AG09319 (cell line): ENCODE measurements at regions not wholly inside any gene's neighbourhood (a gene's known extent, or its start where the extent isn't known, plus 50 kb on each side); places are given as distances from the start of the nearest gene placed in this dataset.

Experiments
- DNase-seq: peaks from one replicate; pipeline ENCODE4 v3.0.0-alpha.2; 2010; ENCODE audit warnings: low read depth; ENCODE audit errors: extremely low read depth
- TF ChIP-seq, protein P1 (sequence below): IDR thresholded peaks from 2 replicates; pipeline ENCODE4 v1.5.1; 2011; ENCODE audit warnings: low read depth, mild to moderate bottlenecking, inconsistent platforms, low read length, moderate library complexity

DNA sequence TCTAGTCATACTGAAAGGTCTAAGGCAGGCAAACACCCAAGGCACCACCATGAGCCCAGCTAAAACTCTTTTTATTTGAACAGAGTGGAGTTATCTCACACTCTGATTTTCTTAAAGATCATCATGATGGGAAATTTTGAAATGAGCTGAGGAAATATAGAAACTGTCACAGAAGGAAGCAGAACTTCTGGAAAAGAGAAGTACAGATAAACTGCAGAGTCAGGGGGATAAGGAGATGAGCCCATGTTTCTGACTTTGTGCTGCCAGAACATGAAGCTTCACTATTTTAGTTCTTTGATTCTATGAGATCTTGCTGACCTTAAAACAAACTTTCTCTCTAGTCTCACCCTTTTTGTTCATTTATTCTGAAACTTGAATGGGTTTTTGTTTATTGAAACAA lies 406.5 kb upstream of the EDIL3 start:
- no peak for DNase-seq
- TF ChIP-seq, protein P1, sequence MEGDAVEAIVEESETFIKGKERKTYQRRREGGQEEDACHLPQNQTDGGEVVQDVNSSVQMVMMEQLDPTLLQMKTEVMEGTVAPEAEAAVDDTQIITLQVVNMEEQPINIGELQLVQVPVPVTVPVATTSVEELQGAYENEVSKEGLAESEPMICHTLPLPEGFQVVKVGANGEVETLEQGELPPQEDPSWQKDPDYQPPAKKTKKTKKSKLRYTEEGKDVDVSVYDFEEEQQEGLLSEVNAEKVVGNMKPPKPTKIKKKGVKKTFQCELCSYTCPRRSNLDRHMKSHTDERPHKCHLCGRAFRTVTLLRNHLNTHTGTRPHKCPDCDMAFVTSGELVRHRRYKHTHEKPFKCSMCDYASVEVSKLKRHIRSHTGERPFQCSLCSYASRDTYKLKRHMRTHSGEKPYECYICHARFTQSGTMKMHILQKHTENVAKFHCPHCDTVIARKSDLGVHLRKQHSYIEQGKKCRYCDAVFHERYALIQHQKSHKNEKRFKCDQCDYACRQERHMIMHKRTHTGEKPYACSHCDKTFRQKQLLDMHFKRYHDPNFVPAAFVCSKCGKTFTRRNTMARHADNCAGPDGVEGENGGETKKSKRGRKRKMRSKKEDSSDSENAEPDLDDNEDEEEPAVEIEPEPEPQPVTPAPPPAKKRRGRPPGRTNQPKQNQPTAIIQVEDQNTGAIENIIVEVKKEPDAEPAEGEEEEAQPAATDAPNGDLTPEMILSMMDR, result no peak

DNA sequence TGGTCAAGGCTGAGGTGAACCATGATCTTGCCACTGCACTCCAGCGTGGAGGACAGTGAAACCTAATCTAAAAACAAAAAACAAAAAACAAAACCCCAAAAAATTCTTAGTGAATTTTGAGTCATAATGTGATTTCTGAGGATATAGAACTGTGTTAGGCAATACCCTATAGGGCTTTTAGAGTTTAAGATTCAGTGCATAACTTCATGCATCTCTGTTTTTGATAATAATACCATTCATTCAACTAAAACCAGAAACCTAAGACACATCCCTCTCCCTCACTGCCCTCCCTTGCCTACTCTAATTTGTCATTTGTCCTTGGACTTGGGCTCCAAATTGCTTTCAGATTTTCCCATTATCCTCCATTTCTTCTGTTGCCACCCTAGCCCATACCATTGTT lies 405.7 kb upstream of the EDIL3 start:
- TF ChIP-seq, protein P1, result no peak
- no peak for DNase-seq

DNA sequence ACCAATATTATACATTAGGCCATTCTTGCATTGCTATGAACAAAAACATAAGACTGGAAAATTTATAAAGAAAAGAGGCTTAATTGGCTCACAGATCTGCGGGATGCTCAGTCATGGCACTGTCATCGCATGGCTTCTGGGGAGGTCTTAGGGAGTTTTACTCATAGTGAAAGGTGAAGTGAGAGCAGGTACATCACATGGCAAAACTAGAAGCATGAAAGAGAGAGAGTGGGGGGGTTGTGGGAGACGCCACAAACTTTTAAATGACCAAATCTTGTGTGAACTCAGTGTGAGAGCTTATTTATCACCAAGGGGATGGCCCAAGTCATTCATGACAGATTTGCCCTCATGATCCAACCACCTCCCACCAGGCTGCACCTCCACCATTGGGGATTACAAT lies 398.3 kb upstream of the EDIL3 start:
- DNase-seq, result no peak
- TF ChIP-seq, protein P1, result no peak

DNA sequence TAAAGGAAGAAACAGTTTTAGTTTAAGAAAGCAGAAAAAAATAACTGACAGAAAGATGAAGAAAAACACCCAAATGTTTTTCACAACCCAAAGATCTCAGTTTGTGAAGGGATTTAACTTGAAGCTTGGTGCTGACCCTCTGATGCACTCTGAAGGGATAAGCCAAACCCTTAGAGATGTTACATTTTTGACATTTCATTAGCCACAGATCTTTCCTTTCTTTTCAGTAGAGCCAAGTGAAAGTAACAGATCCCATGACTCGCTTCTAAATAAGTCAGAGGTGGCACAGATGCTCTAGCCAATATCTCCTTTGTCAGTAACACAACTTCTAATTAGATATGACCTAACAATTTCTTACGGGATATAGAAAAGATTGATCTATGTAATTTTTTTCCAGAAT lies 394.5 kb upstream of the EDIL3 start:
- TF ChIP-seq, protein P1, result no peak
- DNase-seq, result no peak

DNA sequence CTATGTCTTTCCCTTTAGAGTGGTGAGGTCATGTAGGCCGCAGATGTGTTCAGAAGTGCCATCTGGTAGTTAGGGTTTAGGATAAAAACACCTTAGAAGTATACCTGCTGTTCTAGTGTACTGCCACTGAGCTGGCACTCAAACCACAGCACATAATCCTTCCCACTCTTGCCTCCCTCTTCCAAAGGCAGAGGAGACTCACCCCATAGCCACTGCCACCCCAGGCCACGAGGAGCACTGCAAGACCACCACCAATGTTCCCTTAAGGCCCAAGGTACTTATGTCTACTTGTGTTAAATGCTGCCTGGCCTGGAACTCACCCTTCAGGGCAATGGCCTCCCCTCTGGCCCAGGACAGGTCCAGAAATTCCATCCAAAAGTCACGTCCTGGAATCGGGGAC lies 379.5 kb upstream of the EDIL3 start:
- DNase-seq, result no peak
- TF ChIP-seq, protein P1, result no peak

DNA sequence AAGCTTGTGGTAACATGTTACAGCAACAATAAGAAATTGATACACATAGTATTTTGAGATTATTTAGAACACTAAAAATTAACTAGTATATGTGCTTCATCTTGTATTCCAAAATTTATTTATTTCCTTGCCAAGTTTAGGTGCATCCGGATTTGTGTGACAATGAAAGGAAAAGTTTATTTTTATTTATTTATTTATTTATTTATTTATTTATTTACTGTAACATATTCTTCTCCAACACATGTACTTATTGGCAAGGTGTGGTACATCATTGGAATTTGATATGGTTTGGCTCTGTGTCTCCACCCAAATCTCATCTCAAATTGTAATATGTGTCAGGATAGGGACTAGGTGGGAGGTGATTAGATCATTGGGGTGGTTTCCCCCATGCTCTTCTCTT lies 373.3 kb upstream of the EDIL3 start:
- no peak for DNase-seq
- TF ChIP-seq, protein P1, result no peak

DNA sequence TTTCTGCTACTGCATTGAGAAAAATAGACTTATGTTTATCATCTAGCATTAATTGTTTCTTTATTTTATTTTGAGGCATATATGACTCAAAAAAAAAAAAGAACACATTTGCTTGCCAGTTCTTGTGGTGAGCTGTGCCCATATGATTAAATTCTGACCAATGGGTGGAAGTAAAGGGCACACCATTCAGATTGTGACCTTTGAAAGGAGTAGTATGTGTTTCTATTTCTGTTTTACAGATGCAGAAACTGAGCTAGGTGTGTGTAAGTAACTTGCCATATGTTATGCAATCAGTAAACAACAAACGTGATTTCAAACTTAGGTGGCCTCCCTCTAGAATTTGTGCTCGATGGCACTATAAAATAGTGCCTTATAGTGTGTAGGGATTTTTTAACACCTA lies 368.1 kb upstream of the EDIL3 start:
- DNase-seq, result no peak
- TF ChIP-seq, protein P1, result no peak
